HG03280 (cell line): ENCODE measurements at regions not wholly inside any gene's neighbourhood (a gene's known extent, or its start where the extent isn't known, plus 50 kb on each side); places are given as distances from the start of the nearest gene placed in this dataset.

Source experiments
- ATAC-seq: cut with Tn5 transposase; IDR thresholded peaks from one replicate; pipeline ENCODE4 v1.9.1; 2021; ENCODE audit warnings: mild to moderate bottlenecking, moderate library complexity; ENCODE audit not compliant: unreplicated experiment

DNA sequence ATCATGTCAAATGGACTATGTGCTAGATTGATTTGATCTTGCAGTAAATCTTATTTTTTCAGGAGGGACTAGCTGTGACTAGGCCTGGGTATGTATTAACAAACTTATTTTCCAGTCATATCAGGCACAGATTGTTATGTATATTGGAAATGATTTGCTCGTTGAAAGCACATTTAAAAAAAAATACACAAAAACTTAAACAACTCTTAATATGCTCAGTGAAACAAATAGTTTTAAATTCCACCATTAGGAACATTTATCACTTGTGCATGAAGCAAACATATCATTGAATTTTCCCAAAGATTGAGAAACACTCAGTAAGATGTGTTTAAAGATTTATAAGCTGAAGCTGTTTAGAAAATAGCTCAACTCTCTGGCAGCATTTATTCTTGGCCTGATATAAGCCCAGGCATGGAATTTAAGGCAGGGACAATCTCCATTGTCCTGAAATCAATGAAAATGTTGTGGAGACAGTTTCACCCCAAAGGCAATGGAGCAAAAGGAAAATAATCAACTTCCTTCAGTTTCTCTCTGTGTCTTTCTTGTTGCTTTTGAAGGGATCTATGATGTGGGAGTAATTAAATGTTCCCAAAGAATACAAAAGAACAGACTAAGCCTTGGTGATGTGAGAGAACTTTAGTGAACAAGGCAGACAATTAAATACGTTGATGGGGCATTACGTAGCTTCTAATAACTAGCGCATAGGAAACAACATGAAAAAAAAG lies 250.3 kb downstream of the GPR37 start:
- no peak for ATAC-seq

DNA sequence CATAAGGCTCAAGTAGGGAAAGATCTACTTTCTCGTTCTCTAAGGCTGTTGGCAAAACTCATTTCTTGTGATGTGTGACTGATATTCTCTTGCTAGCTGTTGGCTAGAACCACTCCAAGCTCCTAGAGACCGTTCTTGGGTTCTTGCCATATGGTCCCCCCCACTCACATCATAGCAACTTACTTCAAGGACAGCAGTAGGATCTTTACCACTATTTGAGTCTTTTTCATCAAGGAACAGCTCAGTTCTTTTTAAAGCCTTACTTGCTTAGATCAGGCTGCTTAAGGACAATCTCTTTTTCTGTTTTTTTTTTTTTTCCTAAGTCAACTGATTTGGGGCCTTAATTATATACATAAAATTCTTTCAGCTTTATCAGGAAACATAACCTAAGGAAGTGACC lies 251.1 kb downstream of the GPR37 start:
- no peak for ATAC-seq

DNA sequence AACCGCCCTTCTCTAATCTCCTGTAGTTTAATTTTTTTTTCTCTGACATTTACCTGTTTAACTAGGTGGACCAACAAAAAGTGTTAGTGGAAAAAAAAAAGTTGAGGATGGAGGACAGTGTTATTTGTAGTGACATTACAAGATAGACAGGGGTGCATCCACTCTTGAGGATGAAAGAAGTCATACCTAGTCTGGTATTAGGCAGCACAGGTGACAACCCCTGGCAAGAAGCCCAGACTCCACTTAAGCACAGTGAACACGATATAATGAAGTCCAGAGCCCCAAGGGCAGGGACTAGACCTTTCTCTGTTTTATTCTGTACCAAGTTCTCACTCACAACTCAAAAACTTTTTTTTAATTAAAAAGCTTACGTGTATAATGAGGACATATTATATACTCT lies 268.4 kb downstream of the GPR37 start:
- no peak for ATAC-seq

DNA sequence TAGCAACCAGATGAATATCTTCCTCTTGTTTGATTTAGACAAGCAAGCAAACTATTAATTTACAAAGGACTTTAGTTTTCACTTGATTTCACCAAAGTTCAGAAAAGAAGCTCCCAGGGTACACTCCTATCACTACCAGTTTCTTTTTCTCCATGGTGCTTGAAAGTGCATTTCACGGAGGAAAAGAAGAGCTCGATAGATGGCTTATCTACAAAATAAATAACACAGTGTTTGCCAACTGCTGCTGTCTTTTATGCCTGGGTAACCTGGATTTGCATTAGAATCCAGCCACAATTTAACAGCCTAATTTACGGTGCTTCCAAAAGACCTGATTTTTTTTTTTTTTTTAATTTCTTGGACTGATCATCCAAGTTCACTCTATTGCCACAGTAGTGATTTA lies 275.7 kb downstream of the GPR37 start:
- ATAC-seq: no peak

DNA sequence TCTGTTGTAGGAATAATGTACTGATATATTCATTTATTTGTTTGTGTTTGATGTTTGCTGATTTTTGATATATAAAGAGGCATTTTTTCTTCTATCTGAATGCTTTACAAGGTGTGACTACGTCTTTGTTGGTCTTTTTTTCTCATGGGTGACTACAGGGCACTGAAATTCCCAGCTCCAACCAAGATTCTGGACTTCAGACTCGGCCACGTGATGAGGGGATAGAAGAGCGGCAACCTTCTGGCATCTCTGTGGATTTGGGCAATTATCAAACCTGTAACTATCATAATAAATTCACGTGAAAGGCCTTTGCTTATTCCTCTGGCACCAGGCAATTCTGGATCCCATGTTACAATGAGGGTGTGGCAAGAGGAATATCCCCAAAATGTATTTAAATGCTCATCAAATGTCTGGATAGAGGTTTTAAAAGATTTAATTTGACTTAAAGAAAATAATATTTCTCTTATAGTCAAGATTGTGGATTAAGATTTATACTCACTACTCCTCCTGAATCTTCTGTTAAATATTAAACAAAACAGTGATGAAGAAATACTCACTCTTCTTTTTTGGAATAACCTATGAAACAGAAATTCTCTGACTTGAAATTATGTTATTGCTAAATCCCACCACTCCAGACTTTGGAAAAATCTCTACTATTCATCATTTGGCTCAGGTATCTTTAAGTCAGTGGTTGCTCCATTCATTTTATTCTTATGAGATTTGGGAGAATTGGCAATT lies 276.3 kb downstream of the GPR37 start:
- no peak for ATAC-seq

DNA sequence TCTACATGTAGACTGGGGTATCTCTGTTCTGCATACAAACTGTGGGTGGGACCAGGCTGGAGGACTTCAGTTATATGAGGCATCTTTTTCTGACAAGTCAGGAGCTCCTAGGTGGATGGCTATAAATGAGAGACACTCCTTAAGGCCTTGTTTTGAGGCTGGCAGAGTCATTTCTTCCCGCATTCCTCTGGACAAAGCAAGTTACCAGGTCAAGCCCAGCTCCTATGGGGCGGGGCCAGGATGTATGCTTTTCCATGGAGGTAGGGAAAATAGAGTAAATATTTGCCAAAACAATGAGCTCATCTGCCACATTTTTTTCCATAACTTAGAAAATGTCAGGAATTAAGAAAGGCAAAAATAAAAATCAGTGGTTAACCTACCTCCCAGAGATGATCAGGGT lies 283.4 kb downstream of the GPR37 start:
- no peak for ATAC-seq

DNA sequence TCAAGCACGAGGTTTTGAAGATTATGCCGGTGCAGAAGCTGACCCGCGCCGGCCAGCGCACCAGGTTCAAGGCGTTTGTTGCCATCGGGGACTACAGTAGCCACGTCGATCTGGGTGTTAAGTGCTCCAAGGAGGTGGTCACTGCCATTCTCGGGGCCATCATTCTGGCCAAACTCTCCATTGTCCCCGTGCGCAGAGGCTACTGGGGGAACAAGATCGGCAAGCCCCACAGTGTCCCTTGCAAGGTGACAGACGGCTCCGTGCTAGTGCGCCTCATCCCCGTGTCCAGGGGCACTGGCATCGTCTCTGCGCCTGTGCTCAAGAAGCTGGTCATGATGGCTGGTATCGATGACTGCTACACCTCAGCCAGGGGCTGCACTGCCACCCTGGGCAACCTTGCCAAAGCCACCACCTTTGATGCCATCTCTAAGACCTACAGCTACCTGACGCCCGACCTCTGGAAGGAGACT lies 284.7 kb downstream of the GPR37 start:
- no peak for ATAC-seq

DNA sequence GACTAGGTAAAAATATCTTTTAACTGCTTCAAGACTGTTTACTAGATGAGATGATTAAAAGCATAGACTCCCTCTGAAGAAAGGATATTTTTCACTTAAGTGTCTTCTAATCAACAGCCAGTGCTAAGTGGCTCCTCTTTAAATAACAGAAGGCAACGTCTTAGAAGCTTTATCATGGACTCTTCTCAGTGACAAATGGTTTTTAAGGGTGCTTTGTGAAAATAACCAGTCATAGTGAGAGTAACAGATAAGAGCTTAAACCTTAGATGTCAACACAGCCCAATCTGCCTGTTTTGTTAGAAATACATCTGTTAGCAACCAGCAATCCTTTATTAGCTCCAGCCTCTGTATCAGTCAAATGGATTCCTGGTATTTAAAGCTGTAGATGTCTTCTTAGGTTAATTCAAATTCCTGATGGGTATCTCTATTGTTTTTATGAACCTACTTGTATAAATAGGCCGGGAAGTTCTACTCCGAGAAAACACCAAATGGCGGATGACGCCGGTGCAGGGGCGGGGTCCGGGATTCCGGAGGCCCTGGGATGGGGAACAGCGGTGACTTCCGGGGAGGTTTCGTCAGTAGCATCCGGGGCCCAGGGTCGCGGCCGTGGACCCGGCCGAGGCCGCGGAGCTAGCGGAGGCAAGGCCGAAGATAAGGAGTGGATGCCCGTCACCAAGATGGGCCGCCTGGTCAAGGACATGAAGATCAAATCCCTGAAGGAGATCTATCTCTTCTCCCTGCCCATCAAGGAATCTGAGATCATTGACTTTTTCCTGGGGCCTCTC lies 285.4 kb downstream of the GPR37 start:
- no peak for ATAC-seq

DNA sequence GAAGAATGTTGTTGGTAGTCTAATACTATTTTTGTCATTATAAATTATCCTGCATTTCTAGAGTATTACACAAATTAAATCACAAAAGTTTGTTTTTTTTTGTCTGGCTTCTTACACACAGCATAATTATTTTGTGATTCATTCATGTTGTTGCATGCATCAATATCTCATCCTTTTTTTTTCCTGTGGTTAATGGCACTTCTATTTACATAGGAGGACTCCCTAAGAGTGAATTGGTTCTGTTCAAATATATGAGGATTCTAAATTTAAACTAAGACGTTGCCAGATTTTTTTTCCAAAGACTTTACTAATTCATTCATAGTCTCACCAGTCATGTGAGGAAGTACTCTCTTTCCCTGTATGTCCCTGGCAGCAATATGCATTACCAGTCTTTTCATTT lies 303.3 kb downstream of the GPR37 start:
- no peak for ATAC-seq

DNA sequence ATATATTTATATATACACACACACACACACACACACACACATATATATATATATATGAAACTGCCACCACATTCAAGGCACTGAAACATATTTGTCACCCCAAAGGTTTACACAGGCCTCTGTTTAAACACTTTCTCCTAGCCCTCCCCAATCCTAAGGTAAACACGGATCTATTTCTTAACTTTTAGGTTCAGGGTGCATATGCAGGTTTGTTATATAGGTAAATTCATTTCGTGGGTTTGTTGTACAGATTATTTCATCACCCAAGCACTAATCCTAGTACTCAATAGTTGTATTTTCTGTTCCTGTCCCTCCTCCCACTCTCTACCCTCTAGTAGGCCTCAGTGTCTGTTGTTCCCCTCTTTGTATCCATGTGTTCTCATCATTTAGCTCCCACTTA lies 305.0 kb downstream of the GPR37 start:
- no peak for ATAC-seq

DNA sequence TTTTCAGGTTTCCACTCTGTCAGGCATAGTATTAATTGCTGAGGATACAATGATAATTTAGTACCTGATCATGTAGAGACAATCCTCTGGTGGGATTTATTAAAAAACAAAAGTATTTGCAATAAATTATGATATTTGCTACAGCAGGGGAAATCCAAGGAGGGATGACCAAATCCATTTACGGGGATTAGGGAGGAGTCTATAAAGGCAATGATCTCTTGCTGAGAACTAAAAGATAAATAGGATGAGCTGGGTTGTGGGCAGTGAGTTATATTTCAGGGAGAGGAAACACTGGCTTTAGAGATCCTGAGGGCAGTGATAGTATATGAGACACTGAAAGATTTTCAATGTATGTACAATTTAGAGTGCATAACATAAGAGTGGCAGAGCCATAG lies 305.5 kb downstream of the GPR37 start:
- no peak for ATAC-seq

DNA sequence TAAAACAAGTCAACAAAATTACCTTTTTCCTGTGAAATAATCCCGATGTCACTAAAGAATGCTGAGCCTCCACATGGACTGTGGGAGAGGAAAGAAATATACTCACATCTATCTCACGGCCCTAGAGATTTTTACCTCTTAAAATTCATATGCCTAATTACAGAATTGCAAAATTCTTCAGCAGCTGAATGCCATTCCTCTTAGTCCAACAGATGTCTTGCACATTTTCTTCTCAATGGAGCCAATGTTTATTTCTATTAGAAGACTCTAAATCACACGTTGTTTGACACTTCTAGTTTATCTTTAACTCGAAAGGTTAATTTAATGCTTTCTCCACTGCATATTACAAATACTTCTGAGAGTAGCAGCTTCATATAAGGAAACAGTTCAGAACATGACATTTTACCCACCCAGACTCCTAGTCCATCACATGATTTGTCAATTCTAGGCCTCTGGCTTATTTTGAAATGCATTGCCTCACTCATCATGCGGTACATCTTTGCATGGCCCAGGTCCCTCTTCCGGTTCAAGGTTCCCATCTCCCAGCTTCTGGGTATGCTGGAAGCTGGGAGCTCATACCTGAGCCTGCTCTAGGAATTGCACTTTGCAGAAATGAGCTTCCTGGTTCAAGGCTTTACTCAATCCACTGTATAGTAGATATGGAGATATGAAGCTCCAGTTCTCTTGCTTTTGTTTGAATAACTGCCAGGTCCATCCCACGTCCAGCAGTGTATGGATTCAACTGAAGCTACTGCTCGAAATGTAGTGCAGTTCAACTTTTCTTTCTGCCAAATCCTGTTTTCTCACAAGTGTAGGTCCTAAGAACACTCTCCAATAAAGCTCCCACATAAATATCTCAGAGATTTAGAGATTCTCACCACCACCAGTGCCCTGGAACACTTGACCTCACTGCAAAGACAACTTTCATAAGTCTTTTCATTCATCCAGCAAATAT lies 306.2 kb downstream of the GPR37 start:
- no peak for ATAC-seq

DNA sequence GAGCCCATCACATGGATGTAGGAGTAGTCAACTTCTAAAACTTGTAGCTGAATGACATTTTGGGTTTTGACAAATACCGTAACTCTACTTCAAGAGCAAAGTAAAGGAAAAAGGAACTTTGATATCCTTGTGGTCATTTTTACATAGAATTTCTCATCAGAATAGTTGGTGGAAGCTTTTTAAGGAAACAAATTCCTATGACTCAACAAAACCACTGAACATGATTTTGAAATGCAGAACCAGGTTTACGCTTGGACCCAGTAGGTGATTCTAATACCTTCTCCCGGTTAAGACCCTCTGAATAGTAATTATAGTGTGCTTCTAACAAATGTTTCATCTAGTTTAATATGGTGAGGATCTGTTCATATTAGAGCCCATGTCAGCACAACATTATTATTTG lies 307.8 kb downstream of the GPR37 start:
- ATAC-seq: no peak

DNA sequence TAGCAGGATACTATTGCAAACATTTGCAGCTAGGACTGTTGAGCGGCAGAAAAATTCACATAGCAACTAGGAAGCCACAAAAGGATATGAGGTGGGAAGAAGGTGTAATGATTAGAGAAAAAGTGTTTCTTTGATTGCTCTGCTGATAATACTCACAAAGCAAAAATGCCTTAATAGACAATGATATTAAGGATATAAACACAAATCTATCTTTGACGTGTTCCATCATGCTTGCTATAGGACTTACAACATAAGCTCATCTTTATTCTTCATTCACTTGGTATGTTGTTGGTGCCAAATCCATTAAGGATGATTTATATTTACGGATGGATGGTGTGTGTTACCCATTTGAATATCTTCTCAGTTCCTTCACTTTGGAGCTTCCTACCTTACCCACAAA lies 309.3 kb downstream of the GPR37 start:
- ATAC-seq: no peak

DNA sequence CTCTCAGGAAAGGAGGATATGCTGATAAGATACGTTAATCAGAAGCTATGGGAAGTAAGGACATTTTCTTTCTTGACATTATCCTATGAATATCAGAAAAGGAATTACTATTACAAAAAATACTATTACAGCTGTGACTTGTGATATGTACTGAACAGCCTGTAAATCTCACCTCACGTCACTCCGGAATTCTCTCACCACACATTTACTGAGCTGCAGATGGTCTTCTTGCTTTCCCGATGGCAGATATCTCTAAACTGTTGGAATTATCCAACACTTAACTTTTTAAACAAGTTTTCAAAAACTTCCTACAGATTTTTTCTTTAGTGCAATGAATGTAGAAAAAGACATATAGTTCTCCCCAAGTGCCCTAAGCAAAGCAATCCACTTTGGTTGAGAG lies 313.4 kb downstream of the GPR37 start:
- ATAC-seq: no peak

DNA sequence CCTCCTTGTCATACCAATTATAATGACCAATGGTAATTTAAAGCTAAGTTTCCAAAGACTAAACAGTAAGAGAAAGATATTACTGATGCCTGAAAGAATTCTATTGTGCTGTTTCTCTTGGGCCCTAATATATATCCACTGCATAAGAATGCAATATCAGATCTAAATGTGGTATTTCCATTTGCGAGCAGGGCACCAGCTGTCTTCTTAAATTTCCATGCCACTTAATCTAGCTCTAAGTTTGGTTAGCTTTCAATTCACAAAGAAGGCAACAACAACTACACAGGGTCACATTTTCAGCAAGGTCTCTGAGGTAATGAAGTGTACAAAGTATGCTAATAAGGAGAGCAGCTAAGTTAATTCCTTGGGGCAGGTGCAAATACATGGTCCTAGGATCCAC lies 315.7 kb downstream of the GPR37 start:
- ATAC-seq: no peak

DNA sequence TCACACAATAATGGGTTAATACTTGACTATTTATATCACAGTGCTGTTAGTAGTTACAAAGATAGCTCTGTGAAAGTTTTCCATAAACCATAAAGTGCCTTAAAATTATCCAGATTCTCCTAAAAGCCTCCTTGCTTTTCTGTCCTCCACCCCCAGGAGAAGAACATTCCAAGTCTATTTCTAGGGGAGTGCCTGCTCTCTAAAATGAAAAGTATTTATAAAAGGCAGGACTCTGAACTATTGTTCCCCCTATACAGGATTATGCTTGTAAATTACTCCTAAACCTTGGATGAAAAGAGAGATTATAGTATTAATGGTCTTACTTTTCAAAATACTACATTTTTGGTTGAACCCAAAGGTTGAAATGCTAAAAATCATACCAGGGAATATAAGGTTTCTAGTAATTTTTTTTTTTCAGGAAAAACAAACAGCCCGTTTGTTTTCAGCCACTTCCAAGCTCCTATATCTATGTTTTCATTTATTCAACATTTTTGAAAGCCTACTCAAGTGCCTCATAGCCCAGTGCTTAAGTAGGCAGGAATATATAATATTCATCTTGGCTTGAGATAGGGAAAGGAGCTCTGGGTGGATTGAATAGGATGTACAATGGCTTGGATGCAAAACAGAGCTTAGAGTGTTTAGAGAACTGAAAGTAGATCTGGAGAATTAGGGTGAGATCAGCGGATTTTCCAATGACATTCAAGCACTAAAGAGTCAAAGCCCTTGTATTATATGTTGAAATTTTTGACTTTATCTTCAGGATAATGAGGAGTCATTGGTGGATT lies 320.7 kb downstream of the GPR37 start:
- no peak for ATAC-seq

DNA sequence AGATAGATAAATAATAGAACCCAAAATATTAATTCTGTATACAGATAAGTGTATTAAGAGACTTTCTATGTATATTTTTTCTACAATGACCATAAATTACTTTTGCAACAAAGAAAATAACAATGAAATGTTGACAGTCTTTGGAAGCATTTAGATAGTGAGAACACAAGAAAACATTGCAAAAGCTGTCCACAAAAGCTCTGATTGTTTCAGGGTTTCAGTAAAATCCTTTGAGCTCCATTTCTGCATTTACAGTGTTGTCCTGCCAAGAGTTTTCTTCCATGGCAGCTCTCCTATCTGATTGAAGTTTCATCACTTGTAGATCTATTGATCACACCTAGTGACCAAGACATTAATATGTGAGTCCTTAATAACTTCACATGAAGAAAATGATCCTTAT lies 321.8 kb downstream of the GPR37 start:
- no peak for ATAC-seq

DNA sequence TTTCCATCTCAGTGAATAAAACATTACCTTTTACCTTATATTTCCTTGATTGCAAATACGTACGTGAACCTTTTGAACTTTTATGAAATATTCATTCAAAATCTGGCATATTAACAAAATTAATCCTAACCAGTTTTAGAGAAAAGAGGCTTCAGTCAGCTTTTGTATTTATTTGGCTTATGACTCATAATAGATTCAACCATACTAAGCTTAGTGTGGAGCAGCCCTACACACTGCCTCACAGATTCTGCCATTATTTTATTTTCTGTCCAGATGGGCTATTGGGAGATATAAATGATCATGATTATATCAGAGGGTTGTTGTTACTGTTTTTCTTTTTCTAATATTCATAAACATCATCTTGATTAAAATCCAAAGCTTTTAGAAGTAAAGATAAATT lies 325.5 kb downstream of the GPR37 start:
- ATAC-seq: no peak

DNA sequence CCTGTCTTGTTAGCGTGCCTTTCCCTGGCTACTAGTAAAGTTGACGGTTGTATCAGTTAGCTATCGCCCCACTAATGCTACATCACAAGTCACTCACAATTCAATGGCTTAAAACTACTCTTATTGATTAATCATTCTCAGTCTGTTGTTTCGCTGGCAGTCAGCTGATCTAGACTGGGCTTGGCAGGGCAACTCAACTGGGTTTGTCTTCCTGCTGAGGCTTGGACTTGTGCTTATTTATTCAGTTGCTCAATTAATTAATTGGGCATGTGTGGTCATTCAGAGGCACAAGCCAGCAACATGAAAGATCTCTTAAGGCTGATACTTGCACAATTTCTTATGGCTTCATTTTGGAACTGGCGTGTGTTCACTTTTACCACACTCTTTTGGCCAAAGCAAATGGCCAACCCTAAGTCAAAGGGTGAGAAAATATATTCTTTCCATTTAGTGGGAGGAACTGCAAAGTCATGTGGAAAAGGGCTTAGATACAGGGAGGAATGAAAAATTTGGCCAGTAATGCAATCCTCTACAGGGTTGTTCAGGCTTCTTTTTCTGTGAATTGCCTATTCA lies 333.5 kb downstream of the GPR37 start:
- ATAC-seq: no peak
